GM23338 (cell line): ENCODE measurements at regions not wholly inside any gene's neighbourhood (a gene's known extent, or its start where the extent isn't known, plus 50 kb on each side); places are given as distances from the start of the nearest gene placed in this dataset.

Experiments
- CREB1 ChIP-seq: fragments of 250-450 bp; sonication (Bioruptor Pico); IDR thresholded peaks from 2 replicates; pipeline ENCODE4 v1.5.0; 2020; ENCODE audit warnings: low read depth, mild to moderate bottlenecking, moderate library complexity
- CTCF ChIP-seq, 2 experiments: fragments of 200-600 bp in 1 of 2; sonication (generic) in 1 of 2; conservative IDR thresholded peaks; 2 replicates each; pipeline versions ENCODE4 v1.5.1 to v1.6.1; 2016 to 2017; ENCODE audit warnings: antibody characterized with exemption in 2 of 2, low read depth in 2 of 2, mild to moderate bottlenecking in 2 of 2, moderate library complexity in 1 of 2
- ETS1 ChIP-seq: IDR thresholded peaks from 2 replicates; pipeline ENCODE4 v1.6.1; 2016; ENCODE audit warnings: antibody characterized with exemption
- EZH2 ChIP-seq: fragments of 200-600 bp; sonication (generic); IDR thresholded peaks from one replicate; pipeline ENCODE4 v1.8.0; 2017; ENCODE audit warnings: antibody characterized with exemption, mild to moderate bottlenecking, low read depth; ENCODE audit not compliant: unreplicated experiment
- EZH2phosphoT487 ChIP-seq: fragments of 200-600 bp; sonication (generic); IDR thresholded peaks from one replicate; pipeline ENCODE4 v1.8.1; 2018; ENCODE audit warnings: antibody characterized with exemption; ENCODE audit not compliant: unreplicated experiment
- JUNB ChIP-seq: IDR thresholded peaks from one replicate; pipeline ENCODE4 v1.6.1; 2016; ENCODE audit warnings: antibody characterized with exemption; ENCODE audit not compliant: unreplicated experiment
- NANOG ChIP-seq: IDR thresholded peaks from 2 replicates; pipeline ENCODE4 v1.6.1; 2016; ENCODE audit warnings: antibody characterized with exemption, borderline replicate concordance
- POLR2AphosphoS5 ChIP-seq: IDR thresholded peaks from 2 replicates; pipeline ENCODE4 v1.6.1; 2016; ENCODE audit warnings: antibody characterized with exemption, low read depth
- REST ChIP-seq: IDR thresholded peaks from one replicate; pipeline ENCODE4 v1.6.1; 2018; ENCODE audit warnings: antibody characterized with exemption; ENCODE audit not compliant: unreplicated experiment
- STAT1 ChIP-seq: IDR thresholded peaks from one replicate; pipeline ENCODE4 v1.6.1; 2016; ENCODE audit warnings: antibody characterized with exemption; ENCODE audit not compliant: unreplicated experiment
- ZNF114 ChIP-seq: fragments of 250-450 bp; sonication (Bioruptor Pico); IDR thresholded peaks from 2 replicates; pipeline ENCODE4 v1.5.0; 2020; ENCODE audit warnings: mild to moderate bottlenecking, moderate library complexity
- ZNF331 ChIP-seq: fragments of 250-450 bp; sonication (Bioruptor Pico); IDR thresholded peaks from 2 replicates; pipeline ENCODE4 v1.5.0; 2020; ENCODE audit warnings: low read depth, mild to moderate bottlenecking, moderate library complexity
- ZNF462 ChIP-seq: fragments of 250-450 bp; sonication (Bioruptor Pico); IDR thresholded peaks from 2 replicates; pipeline ENCODE4 v1.5.0; 2020; ENCODE audit warnings: mild to moderate bottlenecking, moderate library complexity

GRCh38 chr5:99191206-99191745, 262.5 kb upstream of the CHD1 start:
- TF ChIP-seq CTCF (conservative IDR thresholded peaks at IDR 0.05; ENCODE audit: low read depth in 2 of 2) (no peak), EZH2 (no peak), POLR2AphosphoS5 (no peak), ETS1 (no peak), REST (no peak), EZH2phosphoT487 (no peak), CREB1 (CRISPR knock-in tag) (no peak), JUNB (no peak), ZNF114 (CRISPR knock-in tag) (no peak), ZNF462 (CRISPR knock-in tag) (no peak), STAT1 (no peak), ZNF331 (CRISPR knock-in tag) (no peak), NANOG (no peak)
